Mucosa of gallbladder (tissue), 1 donor: ENCODE measurements at regions not wholly inside any gene's neighbourhood (a gene's known extent, or its start where the extent isn't known, plus 50 kb on each side); places are given as distances from the start of the nearest gene placed in this dataset.
"Not testable (repeated sequence)": the region's sequence is repeated elsewhere in the genome, so short reads cannot be mapped to it uniquely, and the experiment has no call there.

Experiments
- DNase-seq: peaks from one replicate; pipeline ENCODE4 v3.0.0-alpha.2; 2020; ENCODE audit warnings: low spot score
- donor health status: DM: no; HTN: no; CAD: no.

DNA sequence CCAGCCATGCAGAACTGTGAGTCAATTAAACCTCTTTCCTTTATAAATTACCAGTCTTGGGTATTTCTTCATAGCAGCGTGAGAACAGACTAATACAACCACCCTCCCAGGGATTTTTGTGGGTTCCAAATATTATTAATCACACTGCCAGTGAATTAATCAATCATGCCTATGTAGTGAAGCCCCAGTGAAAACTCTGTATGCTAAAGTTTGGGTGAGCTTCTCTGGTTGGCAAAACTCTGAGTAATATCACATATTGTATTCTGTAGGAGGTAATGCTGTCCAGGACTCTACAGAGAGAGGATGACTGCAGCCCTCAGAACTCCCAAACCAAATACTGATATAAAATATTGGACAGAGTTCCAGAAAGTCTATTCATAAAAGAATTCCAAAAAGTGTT, 216.9 kb downstream of the RPAP3 start:
- no peak for DNase-seq

DNA sequence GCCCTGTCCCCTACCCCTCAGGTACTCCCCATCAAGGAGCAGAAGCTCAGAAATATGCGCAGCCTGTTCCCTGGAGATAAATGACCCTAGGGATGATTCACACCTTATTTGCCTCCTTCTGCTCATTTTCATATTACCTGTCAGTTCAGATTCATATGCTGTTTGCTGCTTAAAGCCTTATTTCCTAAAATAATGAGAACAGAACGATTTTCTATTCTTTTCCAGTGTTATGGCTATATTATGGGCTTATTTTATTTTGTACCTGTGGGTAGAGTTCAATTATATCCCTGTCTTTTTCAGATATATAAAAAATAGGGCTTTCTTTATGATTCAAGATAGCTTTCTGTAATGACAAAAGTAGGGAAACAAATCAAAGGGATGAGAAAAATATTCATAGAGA, 224.8 kb downstream of the RPAP3 start:
- DNase-seq = no peak

DNA sequence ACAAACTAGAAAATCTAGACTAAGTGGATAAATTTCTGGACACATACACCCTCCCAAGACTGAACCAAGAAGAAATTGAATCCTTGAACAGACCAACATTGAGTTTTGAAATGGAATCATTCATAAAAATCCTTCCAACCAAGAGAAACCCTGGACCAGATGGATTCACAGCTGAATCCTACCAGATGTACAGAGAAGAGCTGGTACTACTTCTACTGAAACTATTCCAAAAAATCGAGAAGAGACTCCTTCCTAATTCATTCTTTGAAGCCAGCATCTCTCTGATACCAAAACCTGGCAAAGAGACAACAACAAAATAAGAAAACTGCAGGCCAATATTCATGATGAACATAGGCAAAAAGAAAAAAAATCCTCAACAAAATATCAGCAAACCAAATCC, 227.4 kb downstream of the RPAP3 start:
- DNase-seq = no peak

DNA sequence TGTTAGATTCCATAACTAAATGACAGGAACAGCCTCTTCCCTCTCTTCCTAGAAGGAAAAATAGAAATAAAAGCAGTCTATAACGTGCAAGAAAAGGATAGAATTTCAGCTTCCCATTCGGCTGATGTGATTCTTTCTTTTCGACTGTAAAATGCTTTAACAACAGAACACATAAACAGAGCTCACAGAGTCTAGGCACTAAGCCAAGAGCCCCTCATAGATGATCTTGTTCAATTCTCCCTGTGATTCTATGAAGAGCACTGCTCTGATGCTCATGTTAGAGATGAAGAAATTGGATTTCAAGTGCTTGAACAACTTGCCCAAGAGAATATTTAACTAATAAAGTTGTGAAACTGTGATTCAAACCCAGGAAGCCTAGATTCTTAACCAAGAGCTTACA, 232.7 kb downstream of the RPAP3 start:
- no peak for DNase-seq

DNA sequence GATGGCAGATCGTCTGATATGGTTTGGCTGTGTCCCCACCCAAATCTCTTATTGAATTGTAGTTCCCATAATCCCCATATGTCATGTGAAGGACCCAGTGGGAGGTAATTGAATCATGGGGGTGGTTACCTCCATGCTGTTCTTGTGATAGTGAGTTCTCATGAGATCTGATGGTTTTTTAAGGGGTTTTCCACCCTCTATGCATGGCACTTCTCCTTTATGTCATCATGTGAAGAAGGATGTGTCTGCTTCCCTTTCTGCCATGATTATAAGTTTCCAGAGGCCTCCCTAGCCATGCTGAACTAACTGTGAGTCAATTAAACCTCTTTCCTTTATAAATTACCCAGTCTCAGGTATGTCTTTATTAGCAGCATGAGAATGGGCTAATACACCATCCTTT, 235.5 kb downstream of the RPAP3 start:
- not testable (repeated sequence) for DNase-seq

DNA sequence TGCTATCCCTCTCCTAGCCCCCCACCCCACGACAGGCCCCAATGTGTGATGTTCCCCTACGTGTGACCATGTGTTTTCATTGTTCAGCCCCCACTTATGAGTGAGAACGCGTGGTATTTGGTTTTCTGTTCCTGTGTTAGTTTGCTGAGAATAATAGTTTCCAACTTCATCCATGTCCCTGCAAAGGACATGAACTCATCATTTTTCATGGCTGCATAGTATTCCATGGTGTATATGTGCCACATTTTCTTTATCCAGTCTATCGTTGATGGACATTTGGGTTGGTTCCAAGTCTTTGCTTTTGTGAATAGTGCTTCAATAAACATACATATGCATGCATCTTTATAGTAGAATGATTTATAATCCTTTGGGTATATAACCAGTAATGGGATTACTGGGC, 241.9 kb downstream of the RPAP3 start:
- DNase-seq = not testable (repeated sequence)

DNA sequence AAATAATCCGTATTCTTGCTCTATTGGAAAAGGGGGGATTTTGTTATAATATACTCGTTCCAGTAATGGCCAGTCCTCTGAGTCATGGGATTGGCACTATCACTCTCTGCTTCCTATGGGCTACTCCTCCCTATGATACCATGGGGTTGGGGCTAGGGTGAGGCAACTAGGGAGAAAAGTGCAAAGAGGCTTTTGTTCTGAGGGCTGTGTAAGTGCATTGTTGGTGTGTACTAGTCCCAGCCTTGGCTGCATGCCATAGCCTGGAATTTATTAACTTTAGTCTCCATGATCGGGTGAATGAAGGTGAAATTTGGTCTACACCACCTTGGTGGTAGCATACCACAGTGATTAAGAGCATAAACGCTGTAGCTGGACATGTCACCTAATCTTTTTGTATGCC, 247.6 kb downstream of the RPAP3 start:
- peak; percentile 81 for DNase-seq

DNA sequence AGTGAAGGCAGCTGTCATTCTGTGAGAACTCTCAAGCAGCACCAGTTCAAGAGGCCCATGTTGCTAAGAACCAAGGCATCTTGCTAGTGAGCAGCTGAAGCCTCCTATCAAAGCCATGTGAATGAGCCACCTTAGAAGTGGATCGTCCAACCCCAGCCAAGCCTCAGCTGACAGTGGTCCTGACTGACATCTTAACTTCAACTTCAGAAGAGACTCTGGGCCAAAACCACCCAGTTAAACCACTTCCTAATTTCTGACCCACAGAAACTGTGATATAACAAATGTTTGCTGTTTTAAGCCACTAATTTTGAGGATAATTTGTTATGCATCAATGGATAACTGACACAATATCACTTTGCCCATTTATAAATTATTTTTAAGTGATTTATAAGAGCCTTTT, 256.0 kb downstream of the RPAP3 start:
- no peak for DNase-seq

DNA sequence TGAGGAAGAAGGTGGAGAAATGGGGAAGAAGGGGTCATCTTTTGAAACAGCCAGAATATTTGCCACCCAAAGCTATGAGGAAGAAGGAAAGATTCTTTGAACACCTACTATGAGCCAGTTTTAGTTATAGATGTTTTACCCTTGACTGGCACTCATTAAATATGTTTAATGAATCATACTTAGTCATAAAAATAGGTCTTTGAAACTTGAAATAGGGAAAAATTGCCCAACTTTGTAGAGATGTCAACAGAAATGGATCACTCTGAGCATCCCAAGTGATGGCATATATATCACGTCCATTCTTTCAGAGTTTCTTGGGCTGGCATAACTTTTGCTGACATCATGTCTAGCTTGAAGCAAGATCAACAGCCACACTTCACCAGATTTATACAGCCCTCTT, 263.5 kb downstream of the RPAP3 start:
- no peak for DNase-seq

DNA sequence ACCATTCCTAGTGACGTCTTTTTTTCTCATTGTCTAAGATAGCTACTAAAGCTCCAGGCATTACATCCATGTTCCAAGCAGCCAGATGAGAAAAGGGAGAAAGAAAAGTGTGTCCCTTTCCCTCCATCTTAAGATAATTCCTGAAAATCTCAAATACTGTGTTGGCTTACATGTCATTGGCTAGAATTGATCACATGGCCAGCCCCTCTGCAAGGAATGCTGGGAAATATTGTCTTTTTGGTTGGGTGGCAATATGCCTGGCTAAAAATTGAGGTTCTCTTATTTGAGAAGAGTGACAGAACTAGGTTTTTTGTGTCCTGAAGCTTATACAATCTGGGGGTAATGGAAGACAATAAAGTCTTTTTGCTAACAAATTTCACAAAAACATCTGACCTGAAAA, 264.3 kb downstream of the RPAP3 start:
- DNase-seq = no peak

DNA sequence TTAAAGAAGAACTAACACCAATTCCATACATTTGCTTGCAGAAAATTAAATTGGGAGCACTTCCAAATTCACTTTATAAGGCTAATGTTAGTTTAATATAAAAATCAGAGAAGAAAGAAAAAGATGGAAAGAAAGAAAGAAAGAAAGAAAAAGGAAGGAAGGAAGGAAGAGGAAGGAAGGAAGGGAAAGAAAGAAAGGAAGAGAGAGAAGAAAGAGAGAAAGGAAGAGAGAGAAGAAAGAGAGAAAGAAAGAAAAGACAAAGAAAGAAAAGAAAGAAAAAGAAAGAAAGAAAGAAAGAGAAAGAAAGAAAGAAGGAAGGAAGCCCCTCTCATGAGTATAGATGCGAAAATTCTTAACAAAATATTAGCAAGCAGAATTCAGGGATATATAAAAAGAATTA, 267.7 kb downstream of the RPAP3 start:
- no peak for DNase-seq

DNA sequence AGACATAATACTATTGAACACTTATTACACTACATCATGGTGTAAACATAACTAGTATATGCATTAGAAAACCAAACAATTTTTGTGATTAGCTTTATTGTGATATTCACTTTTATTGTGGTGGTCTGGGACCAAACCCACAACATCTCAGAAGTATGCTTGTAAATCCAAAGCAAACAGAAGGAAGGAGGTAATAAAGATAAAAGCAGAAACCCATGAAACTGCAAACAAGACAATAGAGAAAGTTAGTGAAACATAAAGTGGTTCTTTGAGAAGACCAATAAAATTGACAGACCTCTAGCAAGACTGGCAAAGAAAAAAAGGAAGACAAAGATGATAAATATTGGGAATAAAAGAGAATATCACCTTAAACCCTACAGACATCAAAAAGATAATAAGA, 268.3 kb downstream of the RPAP3 start:
- no peak for DNase-seq

DNA sequence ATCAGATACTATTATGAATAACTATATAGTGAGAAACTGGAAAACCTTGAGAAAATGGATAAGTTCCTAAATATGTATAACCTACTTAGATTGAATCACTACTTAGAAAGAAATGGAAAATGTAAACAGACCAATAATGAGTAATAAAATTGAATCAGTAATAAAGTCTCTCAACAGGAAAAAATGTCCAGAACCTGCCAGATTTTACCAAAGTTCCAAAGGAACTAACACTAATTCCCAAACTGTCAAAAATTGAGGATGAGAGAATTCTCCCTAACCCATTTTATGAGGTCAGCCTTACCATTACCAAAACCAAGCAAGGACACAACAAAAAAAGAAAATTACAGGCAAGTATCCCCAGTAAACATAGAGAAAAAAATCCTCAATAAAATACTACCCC, 272.0 kb downstream of the RPAP3 start:
- DNase-seq = no peak

DNA sequence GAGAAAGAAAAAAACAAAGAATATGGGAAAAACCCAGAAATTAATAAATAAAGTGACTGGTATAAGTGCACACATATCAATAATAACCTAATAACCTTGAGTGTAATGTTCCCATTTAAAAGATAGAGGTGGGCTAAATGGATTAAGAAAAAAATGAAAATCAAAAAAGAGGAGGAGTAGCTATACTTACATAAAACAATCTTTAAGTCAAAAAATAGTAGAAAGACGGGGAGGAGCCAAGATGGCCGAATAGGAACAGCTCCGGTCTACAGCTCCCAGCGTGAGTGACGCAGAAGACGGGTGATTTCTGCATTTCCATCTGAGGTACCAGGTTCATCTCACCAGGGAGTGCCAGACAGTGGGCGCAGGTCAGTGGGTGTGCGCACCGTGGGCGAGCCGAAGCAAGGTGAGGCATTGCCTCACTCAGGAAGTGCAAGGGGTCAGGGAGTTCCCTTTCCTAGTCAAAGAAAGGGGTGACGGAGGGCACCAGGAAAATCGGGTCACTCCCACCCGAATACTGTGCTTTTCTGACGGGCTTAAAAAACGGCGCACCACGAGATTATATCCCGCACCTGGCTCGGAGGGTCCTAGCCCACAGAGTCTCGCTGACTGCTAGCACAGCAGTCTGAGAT, 279.0 kb downstream of the RPAP3 start:
- not testable (repeated sequence) for DNase-seq

DNA sequence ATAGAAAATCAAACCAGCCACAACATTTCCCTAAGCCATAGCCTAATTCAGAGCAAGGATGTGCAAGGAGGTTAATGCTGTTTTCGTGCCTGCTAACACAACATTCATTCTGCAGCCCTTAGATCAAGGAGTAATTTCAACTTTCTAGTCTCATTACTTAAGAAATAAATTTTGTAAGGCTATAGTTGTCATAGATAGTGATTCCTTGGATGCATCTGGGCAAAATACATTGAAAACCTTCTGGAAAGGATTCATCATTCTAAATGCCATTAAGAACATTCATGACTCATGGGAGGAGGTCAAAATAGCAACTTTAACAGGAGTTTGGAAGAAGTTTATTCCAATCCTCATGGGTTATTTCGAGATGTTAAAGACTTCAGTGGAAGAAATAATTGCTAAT, 283.2 kb downstream of the RPAP3 start:
- DNase-seq = no peak

DNA sequence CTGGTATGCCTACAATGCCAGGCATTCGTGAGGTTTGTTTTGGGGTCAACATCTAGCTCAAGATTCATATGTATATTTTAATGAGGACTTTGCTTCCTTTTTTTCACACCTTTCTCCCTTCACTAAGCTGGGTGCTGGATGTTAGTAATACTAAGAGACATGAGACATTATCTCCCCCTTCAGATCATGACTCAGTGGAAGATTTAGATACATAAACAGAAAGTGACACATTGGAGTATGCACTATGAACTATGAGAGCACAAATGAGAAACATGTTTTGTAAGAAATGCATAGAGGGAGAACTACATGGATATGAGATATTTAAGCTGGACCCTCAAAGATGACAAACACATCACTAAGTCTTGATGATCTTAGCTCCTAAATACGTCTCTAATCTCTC, 286.3 kb downstream of the RPAP3 start:
- DNase-seq = no peak

DNA sequence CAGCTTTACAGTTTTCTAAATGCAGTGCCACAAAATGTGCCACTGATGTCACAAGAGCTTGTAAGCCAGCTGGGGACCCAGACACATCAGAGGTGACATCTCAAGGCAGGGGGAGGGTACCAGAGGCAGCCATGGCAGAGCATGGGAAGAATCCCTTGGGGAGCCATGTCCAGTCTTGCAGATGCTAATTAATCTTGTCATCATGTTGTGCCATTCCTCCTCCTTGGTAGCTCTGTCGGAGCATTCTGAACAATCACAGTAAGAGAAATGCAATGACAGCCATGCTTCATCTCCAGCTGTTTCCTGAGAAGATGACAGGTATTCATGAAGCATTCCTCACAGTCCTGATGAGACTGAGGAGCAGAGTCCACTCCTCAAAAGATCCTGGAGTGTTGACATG, 287.9 kb downstream of the RPAP3 start:
- no peak for DNase-seq

DNA sequence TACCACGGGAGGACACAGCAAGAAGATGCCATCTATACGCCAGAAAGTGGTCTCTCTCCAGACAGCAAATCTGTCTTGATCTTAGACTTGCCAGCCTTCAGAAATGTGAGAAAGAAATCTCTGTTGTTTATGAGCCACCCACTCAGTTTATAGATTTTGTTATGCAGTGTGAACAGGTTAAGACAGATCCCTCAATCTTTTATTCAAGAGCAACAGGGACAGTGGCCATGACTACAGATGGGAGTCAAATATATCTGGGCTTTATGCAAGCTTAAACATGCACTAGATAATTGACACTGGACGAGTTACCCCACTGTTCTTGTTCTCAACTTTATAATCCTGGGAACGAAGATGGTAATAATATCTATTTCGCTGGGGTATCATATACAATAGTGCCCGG, 288.7 kb downstream of the RPAP3 start:
- no peak for DNase-seq

DNA sequence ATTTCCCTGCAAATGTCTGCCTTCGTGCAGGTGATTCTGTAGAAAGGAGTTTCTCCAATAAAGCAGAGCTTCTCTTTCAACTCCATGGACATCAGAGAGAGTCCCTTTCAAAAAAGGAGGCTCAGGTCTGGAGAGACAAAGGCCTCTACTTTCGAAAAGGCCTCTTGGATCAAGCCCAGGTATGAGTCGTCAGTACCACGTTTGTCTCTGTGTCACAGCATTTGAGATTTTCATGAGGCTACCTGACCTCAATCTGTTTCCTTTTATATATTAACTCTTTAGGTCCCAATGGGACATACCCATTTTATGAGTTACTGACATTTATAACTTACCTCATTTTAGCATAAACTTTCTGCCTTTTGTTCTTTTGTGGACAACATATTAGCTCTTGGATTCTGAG, 290.8 kb downstream of the RPAP3 start:
- DNase-seq = no peak

DNA sequence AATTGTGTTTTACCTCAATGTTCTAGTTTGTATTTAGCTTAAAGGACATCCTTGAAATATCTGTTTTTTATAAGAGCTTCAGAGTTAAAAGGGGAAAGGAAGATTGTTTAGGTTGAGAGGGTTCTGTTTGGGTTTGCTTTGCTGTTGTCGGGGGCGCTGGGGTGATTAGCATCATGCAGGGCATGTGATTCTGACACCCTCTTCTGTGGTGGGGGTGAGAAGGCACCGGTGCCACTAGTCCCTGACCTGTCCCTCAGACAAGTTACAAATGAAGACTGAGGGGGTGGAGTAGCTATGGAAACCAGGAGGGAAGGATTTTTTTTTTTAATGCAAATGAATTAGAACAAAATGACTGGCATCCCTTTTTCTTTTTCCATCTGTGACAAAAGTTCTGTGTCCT, 291.3 kb downstream of the RPAP3 start:
- no peak for DNase-seq

DNA sequence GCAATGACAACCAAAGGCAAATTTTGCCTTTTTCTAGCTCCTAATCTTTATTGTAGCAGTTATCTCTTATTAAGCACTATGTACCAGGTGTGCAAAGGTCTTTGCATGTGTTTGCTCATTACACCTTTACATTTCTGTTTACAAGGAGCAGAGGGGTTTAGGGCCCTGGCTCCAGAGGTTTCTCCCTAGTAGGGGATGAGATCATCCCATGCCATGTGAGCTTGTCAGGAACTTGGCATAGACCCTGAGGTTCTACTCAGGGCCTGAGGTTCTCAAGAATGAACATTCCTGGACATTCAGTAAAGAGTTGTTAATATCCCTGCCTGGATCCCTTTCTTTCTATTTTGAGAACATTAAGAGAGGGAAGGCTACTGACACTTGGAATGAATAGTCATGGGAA, 292.0 kb downstream of the RPAP3 start:
- no peak for DNase-seq

DNA sequence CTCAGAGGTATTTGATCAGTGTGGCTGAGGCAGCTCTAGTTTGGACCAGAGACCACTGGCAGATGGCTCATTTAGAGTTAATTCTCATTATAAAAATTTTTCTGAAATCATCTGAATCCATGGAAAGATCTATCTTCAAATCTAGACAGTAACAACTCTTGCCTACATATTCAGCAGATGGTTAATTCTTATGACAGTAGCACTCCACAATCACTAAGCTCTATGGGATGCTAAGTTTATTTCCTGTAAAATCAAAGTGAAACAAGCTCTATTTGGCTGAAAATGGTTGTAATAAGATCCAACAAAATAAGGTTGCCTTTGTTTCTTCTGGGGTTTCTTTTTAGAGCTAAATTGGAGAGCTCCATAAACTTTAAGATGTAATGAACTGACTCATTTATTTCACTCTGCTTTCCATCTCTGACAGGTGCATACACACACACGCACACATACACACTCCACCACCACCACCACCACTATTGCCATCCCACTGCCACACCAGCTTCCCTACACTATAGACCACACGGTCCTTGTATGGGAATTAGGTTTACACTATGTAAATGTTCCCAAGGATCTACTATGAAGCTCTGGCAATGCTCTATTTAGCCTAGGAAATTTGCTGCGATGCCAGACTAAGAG, 293.1 kb downstream of the RPAP3 start:
- DNase-seq = no peak

DNA sequence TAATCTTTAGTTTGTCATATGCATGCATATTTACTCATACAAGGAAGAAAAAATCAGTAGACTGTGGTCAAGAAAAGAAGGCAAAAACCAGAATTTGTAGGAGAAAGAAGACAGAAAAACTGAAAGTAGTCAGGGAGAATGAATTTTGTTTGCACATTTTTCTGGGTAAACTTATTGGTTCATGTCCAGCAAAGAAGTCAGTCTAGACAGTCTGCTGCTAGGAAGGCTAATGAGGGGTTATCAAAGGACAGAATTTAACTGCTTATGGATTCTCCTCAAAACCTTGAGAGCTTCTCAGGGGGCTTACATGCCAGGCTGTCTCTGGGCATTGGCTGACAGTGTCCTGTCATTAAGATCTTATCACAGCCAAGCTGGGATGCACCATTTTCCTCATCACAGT, 293.9 kb downstream of the RPAP3 start:
- DNase-seq = no peak

DNA sequence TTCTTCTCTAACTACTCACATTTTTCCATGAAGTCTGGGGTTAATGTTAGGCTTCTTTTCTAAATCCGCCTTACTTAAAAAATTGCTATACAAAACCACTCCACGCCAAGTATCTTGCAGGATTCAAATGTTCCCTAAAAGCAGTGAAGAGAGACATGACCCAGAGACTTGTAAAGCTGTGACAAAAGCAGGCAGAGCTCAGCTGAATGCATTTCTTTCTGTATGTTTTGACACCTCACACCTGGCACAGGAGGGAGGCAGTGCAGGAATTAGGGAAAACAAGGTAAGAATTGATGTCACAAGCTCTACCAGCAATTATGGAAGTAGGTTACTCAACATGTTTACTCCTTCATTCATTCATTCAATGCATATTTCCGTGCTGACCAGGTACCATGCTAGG, 295.0 kb downstream of the RPAP3 start:
- no peak for DNase-seq
